HG02840 (cell line): ENCODE measurements at regions not wholly inside any gene's neighbourhood (a gene's known extent, or its start where the extent isn't known, plus 50 kb on each side); places are given as distances from the start of the nearest gene placed in this dataset.
A peak's percentile ranks its signal among the peaks of the same experiment; 100 is the strongest.

ENCODE experiments used
- ATAC-seq: cut with Tn5 transposase; IDR thresholded peaks from one replicate; pipeline ENCODE4 v1.9.1; 2021; ENCODE audit warnings: mild to moderate bottlenecking, moderate library complexity, moderate number of reproducible peaks; ENCODE audit not compliant: unreplicated experiment, low FRiP score

- no peak for ATAC-seq
These were observed 107.8 kb downstream of the SIK1 start for GRCh38 chr21:43318841-43319781.

DNA sequence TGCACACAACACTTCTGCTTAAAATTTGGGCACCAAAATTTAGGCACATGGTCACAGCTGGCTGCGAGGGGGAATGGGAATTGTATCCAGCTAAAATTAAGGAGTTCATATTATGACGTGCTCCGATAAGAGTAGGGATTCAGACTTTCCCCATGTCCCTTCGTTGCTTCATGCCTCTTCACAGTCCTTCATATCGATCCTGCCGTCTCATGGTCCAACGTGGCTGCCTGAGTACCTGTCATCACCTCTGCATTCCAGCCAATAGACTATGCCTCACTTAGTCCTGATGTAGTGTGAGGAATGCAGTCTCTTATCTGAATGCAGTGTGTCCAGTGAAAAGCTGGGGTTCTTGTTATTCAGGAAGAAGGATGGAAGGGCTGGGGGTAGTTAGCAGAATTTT, 108.6 kb downstream of the SIK1 start:
- ATAC-seq = no peak

GRCh38 chr21:43317959-43318358, 109.0 kb downstream of the SIK1 start:
- no peak for ATAC-seq

GRCh38 chr21:43317254-43317748, 109.6 kb downstream of the SIK1 start:
- no peak for ATAC-seq

DNA sequence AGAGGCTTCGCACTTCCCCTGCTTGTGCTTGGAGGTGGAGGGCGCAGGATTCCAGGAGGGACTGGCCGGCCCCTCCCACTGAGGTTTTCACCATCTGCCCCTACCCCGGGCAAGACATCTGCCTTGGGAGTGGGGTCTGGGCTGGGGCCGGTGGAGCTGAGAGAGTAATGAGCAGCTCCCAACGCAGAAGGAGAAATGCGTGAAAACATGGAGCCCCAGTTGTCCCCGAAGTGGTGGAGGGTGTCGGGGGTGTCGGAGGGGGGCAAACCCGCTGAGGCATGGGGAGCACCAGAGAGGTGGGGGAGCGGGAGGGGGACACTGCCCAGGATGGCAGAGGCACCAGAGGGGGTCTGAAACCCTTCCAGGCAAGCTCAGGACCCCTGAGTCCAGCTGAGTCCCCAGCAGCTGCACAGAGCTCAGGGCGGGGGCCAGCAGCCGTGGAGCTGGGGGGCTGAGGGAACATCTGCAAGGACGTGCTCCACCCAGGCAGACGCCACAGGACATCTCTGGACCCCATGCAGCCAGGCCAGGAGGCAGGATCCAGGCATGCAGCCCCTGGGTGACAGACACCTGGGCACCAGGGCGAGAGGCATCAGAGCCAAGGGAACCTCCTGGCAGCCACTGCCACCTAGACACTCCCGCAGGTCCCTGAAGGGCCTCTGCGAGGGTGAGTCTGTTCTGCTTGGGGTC, 110.6 kb downstream of the SIK1 start:
- ATAC-seq = no peak

DNA sequence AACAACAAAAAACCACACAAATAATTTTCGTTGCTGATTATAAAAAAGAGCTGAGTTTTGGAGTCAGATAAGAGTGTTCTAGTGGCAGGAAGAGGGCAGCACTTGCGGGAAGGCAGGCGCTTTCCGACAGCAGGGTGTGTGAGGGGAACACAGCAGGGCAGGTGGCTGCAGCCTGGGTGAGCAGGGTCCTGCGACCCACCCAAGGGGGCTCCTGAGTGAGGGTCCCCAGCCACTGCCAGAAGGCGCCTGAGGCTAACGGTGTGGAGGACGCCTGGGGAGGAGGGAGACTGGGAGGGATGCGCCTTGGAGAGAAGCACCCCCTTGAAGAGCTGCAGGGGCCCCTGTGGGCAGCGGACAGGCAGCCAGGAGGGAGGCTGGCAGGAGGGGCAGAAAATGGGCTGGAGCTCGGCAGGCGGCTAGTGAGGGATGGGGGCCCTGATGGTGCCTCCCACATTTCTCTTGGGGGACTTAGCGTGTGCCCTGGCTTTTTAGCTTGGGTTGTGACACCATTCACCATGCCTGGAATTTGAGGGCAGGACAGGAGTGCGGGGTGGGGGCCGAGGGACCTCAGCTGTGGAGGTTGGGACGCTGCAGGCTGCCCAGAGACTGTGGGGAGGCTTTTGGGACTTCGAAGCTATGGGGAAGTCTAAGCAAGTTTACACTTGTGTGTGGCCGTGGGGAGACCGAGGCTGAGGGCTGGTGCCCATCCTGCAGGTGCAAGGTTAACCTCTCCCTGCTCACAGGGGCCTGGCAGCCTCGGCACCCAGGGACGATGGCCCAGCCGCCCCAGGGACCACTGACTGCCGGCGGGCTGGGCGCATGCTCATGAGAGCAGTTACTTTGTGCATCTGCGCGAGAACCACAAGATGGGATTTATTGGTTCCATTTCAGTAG, 111.4 kb downstream of the SIK1 start:
- ATAC-seq = no peak

GRCh38 chr21:43313939-43314405, 113.0 kb downstream of the SIK1 start:
- no peak for ATAC-seq

DNA sequence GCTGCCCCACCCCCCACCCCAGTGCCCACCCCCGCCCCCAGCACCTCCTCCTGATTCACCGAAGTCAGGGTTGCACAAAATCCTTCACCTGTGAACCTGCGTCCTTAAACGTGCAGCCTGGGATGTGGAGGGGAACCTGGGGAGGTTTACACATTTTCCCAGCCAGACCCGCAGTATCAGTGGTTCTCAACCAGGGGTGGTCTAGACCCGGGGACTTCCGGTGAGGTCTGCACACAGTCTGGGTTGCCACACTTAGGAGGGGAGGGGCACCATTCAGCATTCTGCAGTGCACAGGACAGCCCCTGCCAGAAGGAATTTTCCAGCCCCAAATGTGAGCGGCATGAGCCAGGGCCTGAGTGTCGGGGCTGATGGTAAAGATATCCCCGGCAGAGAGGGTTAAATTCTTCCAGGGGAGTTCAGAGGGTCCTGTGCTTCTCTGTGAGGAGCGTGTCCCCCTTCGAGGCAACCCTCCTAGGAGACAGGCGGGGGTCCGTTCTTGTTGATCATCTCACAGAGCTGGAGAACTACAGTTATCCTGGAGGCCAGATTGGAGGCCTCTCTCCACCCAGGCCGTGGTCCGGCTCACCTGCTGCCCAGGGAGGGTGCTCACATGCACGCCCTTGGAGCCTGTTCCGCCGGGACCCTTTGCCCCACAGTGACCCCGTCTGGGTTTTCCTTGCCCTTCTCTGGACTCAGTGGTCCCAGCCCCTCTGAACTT, 113.6 kb downstream of the SIK1 start:
- no peak for ATAC-seq

DNA sequence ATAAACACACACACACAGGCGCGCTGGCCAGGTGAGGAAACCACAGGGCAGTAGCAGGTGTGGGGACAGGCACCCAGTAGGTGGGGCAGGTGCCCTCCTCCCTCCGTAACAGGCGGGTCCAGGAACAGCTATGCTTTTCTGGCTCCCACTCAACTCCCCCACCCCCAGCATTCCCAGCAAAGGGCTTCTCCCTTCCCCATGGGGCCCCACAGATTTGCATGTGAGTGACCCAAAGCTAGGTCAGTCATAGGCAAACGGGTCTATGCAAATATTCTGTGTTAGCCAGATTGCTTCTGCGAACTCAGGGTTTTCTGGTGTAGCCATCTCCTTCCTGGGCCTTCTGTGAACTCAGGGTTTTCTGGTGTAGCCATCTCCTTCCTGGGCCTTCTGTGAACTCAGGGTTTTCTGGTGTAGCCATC, 114.2 kb downstream of the SIK1 start:
- ATAC-seq = no peak

DNA sequence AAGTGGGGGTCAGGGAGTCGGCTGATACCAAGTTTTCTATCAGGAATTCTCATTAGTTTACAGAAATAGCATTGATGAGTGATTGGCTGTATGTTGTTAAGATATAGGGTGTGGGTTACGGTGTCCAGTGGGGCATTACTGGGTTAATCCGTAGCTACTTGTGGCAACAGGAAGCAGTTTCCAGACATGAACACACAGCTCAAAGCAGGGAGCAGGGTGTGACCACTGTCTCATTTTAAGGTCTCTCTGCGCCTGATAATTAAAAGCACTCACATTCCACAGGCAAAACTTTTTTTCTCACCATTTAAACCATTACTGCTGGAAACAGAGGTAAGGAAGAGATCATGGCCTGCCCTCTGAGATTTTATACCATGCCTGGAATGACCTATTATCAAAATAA, 114.9 kb downstream of the SIK1 start:
- no peak for ATAC-seq

- no peak for ATAC-seq
These were observed 115.6 kb downstream of the SIK1 start for GRCh38 chr21:43311301-43311817.

- no peak for ATAC-seq
These were observed 118.1 kb downstream of the SIK1 start for GRCh38 chr21:43308815-43309283.

DNA sequence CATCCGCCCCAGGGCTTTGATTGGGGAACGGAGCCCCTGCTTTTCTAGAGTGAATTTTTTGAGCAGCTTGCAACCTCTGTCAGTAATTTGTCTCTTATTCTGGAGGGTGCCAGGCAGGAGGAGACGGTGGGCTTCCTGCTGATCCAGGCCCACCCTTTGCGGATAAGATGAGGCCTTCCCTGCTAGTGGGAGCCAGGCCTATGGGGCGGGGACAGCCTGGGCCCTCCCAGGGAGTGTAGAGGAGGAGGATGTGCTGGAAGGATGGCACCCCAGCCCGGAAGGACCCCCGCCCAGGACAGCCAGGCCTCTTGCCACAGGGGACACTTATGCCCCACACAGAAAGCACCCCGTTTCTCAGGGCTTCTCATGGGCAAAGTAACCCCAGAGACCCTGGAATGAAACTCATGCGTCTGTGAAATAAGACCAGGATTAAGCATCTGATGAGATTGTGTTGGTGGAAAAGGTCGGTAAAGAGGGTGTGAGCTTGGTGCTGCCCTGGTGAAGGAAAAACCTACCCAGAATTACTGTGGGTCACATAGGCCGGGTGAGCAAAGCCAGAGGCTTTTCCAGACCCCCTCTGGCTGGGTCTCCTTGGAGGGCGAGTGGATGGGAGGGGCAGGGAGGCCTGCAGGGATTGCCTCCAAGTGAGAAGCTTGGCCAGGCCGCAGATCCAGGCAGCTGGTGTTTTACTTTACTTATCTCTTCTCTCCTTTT, 118.7 kb downstream of the SIK1 start:
- no peak for ATAC-seq

DNA sequence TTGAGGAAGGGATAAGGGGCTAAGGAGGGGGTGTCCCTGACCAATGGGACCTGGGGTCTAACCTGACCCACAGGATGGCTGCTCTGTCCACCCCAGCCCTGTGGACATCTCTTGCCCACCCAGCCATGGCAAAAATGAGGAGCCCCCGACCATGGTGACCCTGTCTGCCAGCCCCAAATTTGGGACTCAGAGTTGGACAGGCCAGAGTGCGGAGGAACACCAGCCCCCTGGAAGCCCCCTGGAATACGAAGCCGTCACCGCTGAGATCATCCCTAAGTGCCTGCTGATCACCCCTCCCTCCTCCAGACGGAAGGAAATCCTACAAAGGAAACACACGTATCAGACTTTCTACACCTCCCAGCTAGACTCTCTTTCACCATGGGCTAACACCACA, 119.3 kb downstream of the SIK1 start:
- ATAC-seq = no peak

DNA sequence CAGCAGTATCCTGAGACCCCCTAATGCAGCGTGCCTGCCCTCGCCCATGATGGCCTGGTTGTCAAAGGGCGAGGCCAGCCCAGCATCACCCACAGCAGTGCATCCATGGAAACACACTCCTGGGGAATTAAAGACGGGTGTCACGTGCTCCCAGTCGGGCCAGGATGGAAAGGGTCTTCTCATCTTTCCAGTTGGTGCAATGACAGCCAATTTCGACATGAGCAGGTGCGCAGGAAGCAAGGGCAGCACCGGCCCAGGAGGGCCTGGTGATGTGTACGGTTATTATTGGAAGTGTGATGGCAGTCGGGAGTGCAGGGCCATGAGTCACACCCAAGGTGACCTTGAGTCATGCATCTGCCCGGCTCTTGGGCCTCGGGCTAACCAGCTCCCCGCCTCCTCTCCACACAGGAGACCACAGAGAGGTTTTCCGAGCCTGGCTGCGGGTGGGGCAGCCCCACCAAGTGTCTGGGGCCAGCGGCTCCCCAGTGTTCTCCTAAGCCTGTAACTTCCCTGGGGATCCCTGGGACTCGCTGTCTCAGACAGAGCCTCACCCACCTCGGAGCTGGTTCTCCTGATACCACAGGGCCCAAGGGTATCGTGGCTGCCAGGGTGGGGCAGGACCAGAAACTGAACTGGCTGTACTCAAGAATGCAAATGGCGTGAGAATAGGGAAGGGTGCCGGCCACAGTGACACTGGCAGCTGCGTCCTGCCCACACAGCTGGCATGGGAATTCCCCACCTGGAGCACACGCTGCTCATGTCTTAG, 119.8 kb downstream of the SIK1 start:
- peak; percentile 53 for ATAC-seq

- ATAC-seq = no peak
These were observed 120.5 kb downstream of the SIK1 start for GRCh38 chr21:43306391-43306790.

DNA sequence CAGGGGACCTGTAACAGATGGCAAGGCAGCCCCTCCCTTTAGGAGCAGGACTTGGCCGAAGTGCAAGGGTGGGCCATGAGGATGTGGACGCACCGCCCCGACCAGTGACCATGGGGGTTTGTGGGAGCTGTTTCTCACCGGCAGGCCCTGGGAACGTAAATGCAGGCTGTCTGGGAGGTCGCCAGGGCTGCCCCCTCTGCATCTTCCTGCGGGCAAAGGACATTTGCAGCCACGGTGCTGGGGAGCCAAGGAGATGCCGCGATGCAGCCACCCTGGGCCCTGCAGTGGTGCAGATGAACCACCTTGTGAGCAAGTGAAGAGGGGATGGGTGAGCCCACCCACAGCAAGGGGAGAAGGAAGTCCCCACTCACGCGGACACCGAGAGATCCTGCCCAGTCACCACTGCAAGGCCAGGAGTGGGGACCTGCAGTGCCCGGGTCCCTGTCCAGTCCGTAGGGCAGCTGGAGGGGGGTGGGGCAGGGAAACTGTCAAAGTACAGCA, 121.1 kb downstream of the SIK1 start:
- ATAC-seq = no peak

- ATAC-seq = no peak
These were observed 121.6 kb downstream of the SIK1 start for GRCh38 chr21:43305336-43305665.
